Left ventricle myocardium inferior (tissue), 1 donor: ENCODE measurements at regions not wholly inside any gene's neighbourhood (a gene's known extent, or its start where the extent isn't known, plus 50 kb on each side); places are given as distances from the start of the nearest gene placed in this dataset.

ENCODE experiments used
- DNase-seq: peaks from one replicate; pipeline ENCODE4 v3.0.0-alpha.2; 2020
- H3K27ac ChIP-seq: fragments of 200-600 bp; replicated peaks from 2 replicates; pipeline ENCODE4 v1.8.0; 2021
- H3K27me3 ChIP-seq: fragments of 200-600 bp; 2 replicates; pipeline ENCODE4 v1.8.0; 2021; ENCODE audit warnings: low read depth
- H3K36me3 ChIP-seq: fragments of 200-600 bp; 2 replicates; pipeline ENCODE4 v1.8.0; 2021
- H3K4me1 ChIP-seq: fragments of 200-600 bp; 2 replicates; pipeline ENCODE4 v1.8.0; 2021
- H3K4me3 ChIP-seq: fragments of 200-600 bp; 2 replicates; pipeline ENCODE4 v1.8.0; 2021; ENCODE audit warnings: mild to moderate bottlenecking, moderate library complexity
- H3K9me3 ChIP-seq: fragments of 200-600 bp; replicated peaks from 2 replicates; pipeline ENCODE4 v1.8.0; 2021
- intact Hi-C: fragments of 100-400 bp; cut with micrococcal nuclease; formaldehyde crosslinking; loops from one replicate; pipeline ENCODE4 v1.11.0; 2022
- TF ChIP-seq, protein P1 (sequence below): fragments of 200-600 bp; IDR thresholded peaks from 2 replicates; pipeline ENCODE4 v1.8.0; 2021; ENCODE audit warnings: antibody characterized with exemption, mild to moderate bottlenecking, borderline replicate concordance
- donor health status: DM: no; HTN: yes; CAD: no; lungs with severe emphysema.

DNA sequence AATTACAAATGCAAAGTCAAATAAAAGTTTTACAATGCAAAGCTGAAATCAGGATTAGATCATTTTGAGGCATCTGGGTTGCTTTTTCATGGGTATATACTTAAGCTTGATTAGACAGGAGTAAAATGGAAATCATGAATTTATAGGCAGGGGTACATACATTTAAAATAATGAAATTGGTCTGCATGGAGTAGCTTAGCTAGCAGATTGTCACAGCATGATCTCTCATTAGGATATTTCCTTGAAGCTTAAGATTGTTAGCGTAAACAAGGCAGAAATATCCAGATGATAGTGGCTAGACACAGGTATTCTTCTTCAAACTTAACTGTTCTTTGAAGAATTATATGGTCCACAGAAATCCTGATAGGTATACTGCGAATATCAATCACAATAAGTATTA lies 1627.0 kb upstream of the PCDH20 start:
- intact Hi-C loops, result no loop called here
- no peak overlapping the region for H3K4me3 ChIP-seq
- no peaks in the 10 kb centered on the region for H3K27me3 ChIP-seq
- H3K36me3 ChIP-seq, result no peaks in the 10 kb centered on the region
- no peak overlapping the region for H3K27ac ChIP-seq
- TF ChIP-seq, protein P1, sequence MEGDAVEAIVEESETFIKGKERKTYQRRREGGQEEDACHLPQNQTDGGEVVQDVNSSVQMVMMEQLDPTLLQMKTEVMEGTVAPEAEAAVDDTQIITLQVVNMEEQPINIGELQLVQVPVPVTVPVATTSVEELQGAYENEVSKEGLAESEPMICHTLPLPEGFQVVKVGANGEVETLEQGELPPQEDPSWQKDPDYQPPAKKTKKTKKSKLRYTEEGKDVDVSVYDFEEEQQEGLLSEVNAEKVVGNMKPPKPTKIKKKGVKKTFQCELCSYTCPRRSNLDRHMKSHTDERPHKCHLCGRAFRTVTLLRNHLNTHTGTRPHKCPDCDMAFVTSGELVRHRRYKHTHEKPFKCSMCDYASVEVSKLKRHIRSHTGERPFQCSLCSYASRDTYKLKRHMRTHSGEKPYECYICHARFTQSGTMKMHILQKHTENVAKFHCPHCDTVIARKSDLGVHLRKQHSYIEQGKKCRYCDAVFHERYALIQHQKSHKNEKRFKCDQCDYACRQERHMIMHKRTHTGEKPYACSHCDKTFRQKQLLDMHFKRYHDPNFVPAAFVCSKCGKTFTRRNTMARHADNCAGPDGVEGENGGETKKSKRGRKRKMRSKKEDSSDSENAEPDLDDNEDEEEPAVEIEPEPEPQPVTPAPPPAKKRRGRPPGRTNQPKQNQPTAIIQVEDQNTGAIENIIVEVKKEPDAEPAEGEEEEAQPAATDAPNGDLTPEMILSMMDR, result no peak
- no peaks in the 10 kb centered on the region for H3K4me1 ChIP-seq
- no peak for DNase-seq
- peaks cover 7% of the 10 kb centered on the region for H3K9me3 ChIP-seq

DNA sequence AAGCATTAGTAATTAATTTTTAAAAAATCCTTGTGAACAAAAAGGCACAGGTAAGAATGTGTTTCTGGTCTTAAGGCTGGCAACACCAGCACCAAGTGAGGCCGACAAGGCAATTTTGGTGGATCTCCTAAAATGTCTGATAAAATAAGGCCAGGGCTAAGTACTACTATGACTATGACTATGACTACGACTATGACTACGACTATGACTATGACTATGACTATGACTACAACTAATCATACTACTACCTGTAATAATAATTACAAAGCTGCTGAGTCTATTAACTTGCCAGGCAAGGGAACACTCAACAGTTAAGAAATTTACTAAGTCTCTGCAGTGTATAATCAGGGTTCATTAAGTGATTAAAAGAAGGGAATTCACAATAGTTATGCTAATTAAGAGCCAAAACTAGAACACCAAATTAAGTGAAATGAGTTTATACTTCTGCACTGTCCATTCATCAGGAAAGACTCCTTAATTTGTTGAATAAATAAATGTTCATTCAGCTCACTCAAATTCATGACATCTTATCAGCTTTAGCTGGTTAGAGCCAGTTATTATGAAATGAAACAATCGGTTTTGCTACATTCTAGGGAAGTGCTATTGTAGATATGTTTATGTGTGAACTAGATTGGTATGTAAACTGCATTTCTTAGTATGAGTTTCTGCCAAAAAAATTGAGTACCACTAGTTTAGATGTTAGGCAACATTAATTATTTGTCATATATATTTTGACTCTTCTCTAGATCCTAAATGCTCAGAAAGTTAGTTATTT lies 1626.2 kb upstream of the PCDH20 start:
- H3K4me1 ChIP-seq, result no peaks in the 10 kb centered on the region
- H3K4me3 ChIP-seq, result no peak overlapping the region
- no peak for DNase-seq
- no peaks in the 10 kb centered on the region for H3K36me3 ChIP-seq
- TF ChIP-seq, protein P1, result no peak
- H3K27me3 ChIP-seq, result no peaks in the 10 kb centered on the region
- intact Hi-C loops, result no loop called here
- H3K27ac ChIP-seq, result no peak overlapping the region
- no peaks in the 10 kb centered on the region for H3K9me3 ChIP-seq

DNA sequence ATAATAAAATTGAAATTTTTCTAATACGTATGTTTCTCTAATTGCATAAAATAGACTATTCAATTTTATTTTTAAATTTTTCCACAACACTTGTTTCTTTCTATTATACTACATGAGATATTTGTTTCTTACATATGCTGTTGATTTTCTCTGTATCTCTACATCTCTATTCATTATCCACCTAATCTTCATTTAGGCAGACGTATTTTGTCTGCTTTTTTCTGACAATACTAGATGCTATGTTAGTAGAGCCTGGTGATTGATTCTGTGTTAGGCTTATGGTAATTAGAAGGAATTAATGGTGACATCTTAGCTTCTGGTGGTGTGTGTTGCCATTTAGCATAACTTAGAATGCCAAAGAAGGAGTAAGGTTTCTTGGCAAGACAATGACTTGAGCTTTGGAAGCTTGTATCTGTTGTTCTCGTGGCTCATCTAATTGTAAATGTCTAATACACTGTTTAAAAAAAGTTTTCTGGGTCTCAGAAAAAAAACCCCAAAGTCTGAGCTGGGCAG lies 1610.7 kb upstream of the PCDH20 start:
- intact Hi-C loops, result no loop called here
- H3K4me1 ChIP-seq, result no peaks in the 10 kb centered on the region
- TF ChIP-seq, protein P1, result no peak
- no peaks in the 10 kb centered on the region for H3K27me3 ChIP-seq
- H3K36me3 ChIP-seq, result no peaks in the 10 kb centered on the region
- DNase-seq, result no peak
- H3K4me3 ChIP-seq, result no peak overlapping the region
- H3K9me3 ChIP-seq, result no peaks in the 10 kb centered on the region
- H3K27ac ChIP-seq, result no peak overlapping the region

DNA sequence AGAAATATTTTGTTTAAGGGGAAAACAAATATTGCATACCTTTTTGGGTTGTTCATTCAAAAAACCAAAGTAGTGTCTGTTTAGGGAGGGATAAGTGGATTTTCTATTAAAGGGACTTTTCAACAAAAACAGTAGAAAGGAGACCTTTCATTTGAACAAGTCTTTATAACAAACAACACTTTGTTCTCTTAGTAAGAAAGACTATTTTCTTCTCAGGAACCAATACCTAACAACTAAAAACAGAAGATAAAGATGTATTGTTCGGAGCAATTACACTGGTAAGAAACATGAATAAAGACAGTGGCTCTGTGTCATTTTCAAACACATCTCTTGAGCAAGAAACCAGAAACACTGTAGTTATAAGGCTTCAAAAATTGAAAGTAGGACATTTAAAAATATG lies 1610.1 kb upstream of the PCDH20 start:
- no peak overlapping the region for H3K4me3 ChIP-seq
- H3K27me3 ChIP-seq, result no peaks in the 10 kb centered on the region
- DNase-seq, result no peak
- TF ChIP-seq, protein P1, result no peak
- intact Hi-C loops, result no loop called here
- no peak overlapping the region for H3K27ac ChIP-seq
- H3K9me3 ChIP-seq, result peaks cover 3% of the 10 kb centered on the region
- H3K4me1 ChIP-seq, result no peaks in the 10 kb centered on the region
- no peaks in the 10 kb centered on the region for H3K36me3 ChIP-seq

DNA sequence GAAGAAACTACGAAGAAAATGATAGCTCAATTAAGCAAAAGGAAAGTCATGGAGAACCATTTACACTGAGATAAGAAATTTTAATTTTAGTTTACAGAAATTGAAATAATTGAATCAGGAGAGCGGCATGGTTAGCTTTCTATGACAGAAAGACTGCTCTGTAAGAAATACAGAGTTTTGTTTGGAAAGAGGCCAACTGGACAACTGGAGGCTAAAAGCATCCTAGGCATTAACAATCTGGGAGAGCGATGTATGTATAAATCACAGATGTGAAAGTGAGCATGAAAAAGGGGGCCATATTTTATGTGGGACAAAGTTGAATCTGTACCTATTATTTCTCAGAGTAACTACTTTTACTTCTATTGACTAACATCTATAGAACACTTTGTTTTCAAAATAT lies 1608.8 kb upstream of the PCDH20 start:
- no peaks in the 10 kb centered on the region for H3K4me1 ChIP-seq
- H3K27ac ChIP-seq, result no peak overlapping the region
- TF ChIP-seq, protein P1, result no peak
- DNase-seq, result no peak
- H3K36me3 ChIP-seq, result no peaks in the 10 kb centered on the region
- no peak overlapping the region for H3K4me3 ChIP-seq
- peaks cover 6% of the 10 kb centered on the region for H3K9me3 ChIP-seq
- H3K27me3 ChIP-seq, result no peaks in the 10 kb centered on the region
- intact Hi-C loops, result no loop called here
